ENCODE measurements at regions not wholly inside any gene's neighbourhood (a gene's known extent, or its start where the extent isn't known, plus 50 kb on each side); places are given as distances from the start of the nearest gene placed in this dataset.

GRCh38 chr4:161206528-161207080 is 957.2 kb downstream of the FSTL5 start:
- TF ChIP-seq CTCF (IDR thresholded peaks at IDR 0.05) (no peak), POLR2A (IDR thresholded peaks at IDR 0.05) (no peak)
